Lung (tissue), 11 donors: ENCODE measurements at regions not wholly inside any gene's neighbourhood (a gene's known extent, or its start where the extent isn't known, plus 50 kb on each side); places are given as distances from the start of the nearest gene placed in this dataset.

ENCODE experiments used
- ATAC-seq: fragments of 200-7000 bp; cut with Tn5 transposase; one replicate; pipeline ENCODE4 v1.9.1; 2020; ENCODE audit warnings: moderate number of reproducible peaks; ENCODE audit not compliant: insufficient read depth, low FRiP score
- DNase-seq, 3 donors: peaks; one replicate each; pipeline ENCODE4 v3.0.0-alpha.2; 2013 to 2017
- H3K27ac ChIP-seq, 2 donors: one replicate each; pipeline ENCODE4 v1.5.1; 2013; ENCODE audit warnings: mild to moderate bottlenecking in 2 of 2, moderate library complexity in 2 of 2, control low read depth in 1 of 2, inconsistent platforms in 1 of 2, low read depth in 1 of 2, low read length in 1 of 2
- H3K27me3 ChIP-seq, 3 donors: one replicate each; pipeline ENCODE4 v1.5.1; 2013; ENCODE audit warnings: low read length in 2 of 3; ENCODE audit not compliant: control insufficient read depth in 3 of 3, insufficient read depth in 3 of 3
- H3K36me3 ChIP-seq, 4 donors: one replicate each; pipeline ENCODE4 v1.5.1; 2013; ENCODE audit warnings: low read length in 4 of 4, mild to moderate bottlenecking in 1 of 4, moderate library complexity in 1 of 4; ENCODE audit not compliant: control insufficient read depth in 4 of 4, insufficient read depth in 4 of 4
- H3K4me1 ChIP-seq, 5 donors: one replicate each; pipeline ENCODE4 v1.5.1; 2013; ENCODE audit warnings: low read length in 5 of 5, mild to moderate bottlenecking in 2 of 5, moderate library complexity in 1 of 5; ENCODE audit not compliant: control insufficient read depth in 5 of 5, insufficient read depth in 5 of 5
- H3K4me3 ChIP-seq: one replicate; pipeline ENCODE4 v1.5.1; 2013; ENCODE audit warnings: mild to moderate bottlenecking, control low read depth, moderate library complexity
- H3K9ac ChIP-seq, 2 donors: one replicate each; pipeline ENCODE4 v1.5.1; 2013; ENCODE audit warnings: low read length in 2 of 2, control low read depth in 1 of 2; ENCODE audit not compliant: insufficient read depth in 1 of 2
- H3K9me3 ChIP-seq, 4 donors: one replicate each; pipeline ENCODE4 v1.5.1; 2013; ENCODE audit warnings: low read length in 3 of 4, mild to moderate bottlenecking in 1 of 4, moderate library complexity in 1 of 4; ENCODE audit not compliant: control insufficient read depth in 4 of 4, insufficient read depth in 3 of 4
- WGBS, 2 donors: extraction: QIAGEN DNeasy Blood & Tissue Kit; methylation state at CpG; one replicate each; pipeline ENCODE4 v1.1.7; 2013; 5-methylcytosine and 5-hydroxymethylcytosine counted together
- TF ChIP-seq, protein P1 (sequence below): IDR thresholded peaks from 2 replicates; pipeline ENCODE4 v1.5.1; 2012; ENCODE audit warnings: mild to moderate bottlenecking; ENCODE audit errors: control extremely low read depth, extremely low read depth
- donor health status: control.
- donor health status: control.
- donor health status: Bipolar disorder and iron deficiency.
- donor health status: healthy.
- donor health status: DM: yes; HTN: yes; CAD: no.

DNA sequence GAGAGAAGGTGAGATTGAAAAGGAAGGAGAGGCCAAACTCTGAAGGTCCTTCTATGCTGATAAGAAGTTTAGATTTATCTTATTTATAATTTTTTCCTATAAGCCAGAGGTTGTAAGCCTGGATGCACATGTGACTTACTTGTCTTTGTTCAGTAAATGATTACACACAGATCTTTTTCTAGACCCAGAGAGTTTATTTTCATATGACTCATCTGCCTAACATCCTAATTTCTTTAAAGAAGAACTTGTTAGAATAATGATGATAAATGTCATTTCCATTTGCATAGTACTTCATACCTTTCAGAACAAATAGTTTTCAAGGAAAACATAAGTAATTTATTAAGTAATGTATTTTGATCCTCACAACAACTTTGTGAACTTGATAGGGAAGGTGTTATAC lies 434.8 kb upstream of the DPH6 start:
- Histone ChIP-seq H3K9me3 (no peaks in the 10 kb centered on the region), H3K4me3 (no peak overlapping the region), H3K27me3 (no peaks in the 10 kb centered on the region), H3K4me1 (peaks cover 0 to 3% (median 0%) of the 10 kb centered on the region in 5 donors), H3K36me3 (no peaks in the 10 kb centered on the region), H3K9ac (no peak overlapping the region), H3K27ac (no peak overlapping the region)
- TF ChIP-seq, protein P1, sequence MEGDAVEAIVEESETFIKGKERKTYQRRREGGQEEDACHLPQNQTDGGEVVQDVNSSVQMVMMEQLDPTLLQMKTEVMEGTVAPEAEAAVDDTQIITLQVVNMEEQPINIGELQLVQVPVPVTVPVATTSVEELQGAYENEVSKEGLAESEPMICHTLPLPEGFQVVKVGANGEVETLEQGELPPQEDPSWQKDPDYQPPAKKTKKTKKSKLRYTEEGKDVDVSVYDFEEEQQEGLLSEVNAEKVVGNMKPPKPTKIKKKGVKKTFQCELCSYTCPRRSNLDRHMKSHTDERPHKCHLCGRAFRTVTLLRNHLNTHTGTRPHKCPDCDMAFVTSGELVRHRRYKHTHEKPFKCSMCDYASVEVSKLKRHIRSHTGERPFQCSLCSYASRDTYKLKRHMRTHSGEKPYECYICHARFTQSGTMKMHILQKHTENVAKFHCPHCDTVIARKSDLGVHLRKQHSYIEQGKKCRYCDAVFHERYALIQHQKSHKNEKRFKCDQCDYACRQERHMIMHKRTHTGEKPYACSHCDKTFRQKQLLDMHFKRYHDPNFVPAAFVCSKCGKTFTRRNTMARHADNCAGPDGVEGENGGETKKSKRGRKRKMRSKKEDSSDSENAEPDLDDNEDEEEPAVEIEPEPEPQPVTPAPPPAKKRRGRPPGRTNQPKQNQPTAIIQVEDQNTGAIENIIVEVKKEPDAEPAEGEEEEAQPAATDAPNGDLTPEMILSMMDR: no peak
- ATAC-seq (no peak), DNase-seq (no peak)

DNA sequence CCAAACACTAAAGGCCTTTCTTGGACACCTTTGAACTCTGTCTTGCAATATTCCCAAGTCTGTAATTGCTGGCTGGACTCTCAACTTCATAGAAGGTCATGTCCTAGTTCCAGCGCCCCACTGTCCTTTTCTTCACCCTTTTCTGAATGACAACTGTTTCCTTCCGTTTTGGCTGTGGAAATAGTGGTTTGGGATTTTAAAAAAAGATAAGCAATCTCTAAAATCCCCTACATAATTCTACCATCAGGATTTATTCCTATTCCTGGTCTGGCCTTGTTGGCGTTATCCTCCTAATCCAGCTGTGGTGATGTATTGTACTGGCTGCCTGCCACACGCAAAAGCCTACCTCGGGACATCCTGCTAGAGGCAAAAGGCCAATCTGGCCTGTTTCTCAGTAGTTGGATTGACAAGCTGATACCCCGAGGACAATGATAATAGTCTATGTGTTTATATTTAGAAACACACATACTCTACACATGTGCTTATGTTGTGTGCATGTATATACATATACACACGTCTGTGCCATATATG lies 440.3 kb upstream of the DPH6 start:
- no peak for ATAC-seq

DNA sequence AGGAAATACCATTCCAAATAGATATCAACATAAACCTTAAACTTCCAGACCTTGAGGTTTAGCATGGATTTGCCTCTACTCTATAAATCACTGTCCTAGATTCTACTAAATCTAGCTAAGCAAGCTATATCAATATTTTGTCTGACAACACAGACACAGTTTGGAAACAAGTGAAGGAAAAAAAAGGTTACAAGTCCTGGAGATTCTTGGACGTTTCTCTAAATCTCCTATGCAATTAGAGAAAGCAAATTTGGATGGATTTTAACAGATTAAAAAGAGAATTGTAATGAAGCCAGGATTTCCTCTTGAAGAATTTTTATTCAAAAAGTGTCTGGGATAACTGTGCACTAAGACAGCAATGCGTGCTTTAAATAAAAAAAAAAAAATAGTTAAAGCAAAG lies 441.1 kb upstream of the DPH6 start:
- Histone ChIP-seq H3K9me3 (no peaks in the 10 kb centered on the region), H3K27ac (no peak overlapping the region), H3K4me3 (no peak overlapping the region), H3K36me3 (no peaks in the 10 kb centered on the region), H3K4me1 (peaks cover 0 to 8% (median 0%) of the 10 kb centered on the region in 5 donors), H3K27me3 (no peaks in the 10 kb centered on the region), H3K9ac (no peak overlapping the region)
- TF ChIP-seq, protein P1: no peak
- WGBS, 2 donors: 61 to 74% methylated on average over 2 of the region's 2 CpGs
- ATAC-seq: no peak
- DNase-seq: no peak

More for the DNA sequence above, 440.3 kb upstream of the DPH6 start:
- peak; percentile 16 to 74 (median 61) for DNase-seq
- 40 to 45% methylated on average over 7 of the region's 7 CpGs for WGBS, 2 donors
- Histone ChIP-seq H3K36me3 (no peaks in the 10 kb centered on the region), H3K27ac (no peak overlapping the region), H3K4me1 (peaks cover 0 to 8% (median 0%) of the 10 kb centered on the region in 5 donors), H3K27me3 (no peaks in the 10 kb centered on the region), H3K4me3 (no peak overlapping the region), H3K9me3 (no peaks in the 10 kb centered on the region), H3K9ac (no peak overlapping the region)
- TF ChIP-seq, protein P1: no peak

DNA sequence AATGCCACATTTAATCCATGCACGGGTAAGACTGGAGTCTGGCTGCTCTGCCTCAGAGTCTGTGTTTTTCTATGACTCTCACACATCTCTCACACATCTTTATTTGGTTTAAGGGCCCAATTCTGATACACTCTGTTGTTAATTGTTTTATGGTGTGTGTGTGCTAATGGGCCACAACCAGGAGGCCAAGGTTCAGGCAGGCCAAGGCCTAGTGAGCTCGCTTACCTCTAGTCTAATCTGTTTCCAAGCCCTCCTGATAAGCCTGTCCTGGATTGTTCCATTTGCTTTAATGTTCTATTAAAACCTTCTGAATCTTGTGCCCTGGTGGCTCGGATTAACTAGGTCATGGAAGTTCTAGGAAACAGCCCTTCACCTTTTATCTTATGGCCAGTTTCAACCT lies 445.4 kb upstream of the DPH6 start:
- no peaks in the 10 kb centered on the region for H3K36me3 ChIP-seq
- H3K4me3 ChIP-seq: no peak overlapping the region
- DNase-seq (no peak), ATAC-seq (no peak)
- TF ChIP-seq, protein P1: no peak
- H3K9me3 ChIP-seq: no peaks in the 10 kb centered on the region
- peaks cover 0 to 3% (median 0%) of the 10 kb centered on the region in 5 donors for H3K4me1 ChIP-seq
- WGBS, 2 donors: 62 to 93% methylated on average over 3 of the region's 3 CpGs
- H3K9ac ChIP-seq: no peak overlapping the region
- H3K27ac ChIP-seq: peak overlapping the region in 1 of 2 donors; percentile 22
- H3K27me3 ChIP-seq: no peaks in the 10 kb centered on the region
